Liver (tissue), 8 donors: ENCODE measurements at regions not wholly inside any gene's neighbourhood (a gene's known extent, or its start where the extent isn't known, plus 50 kb on each side); places are given as distances from the start of the nearest gene placed in this dataset.
"Not testable (repeated sequence)": the region's sequence is repeated elsewhere in the genome, so short reads cannot be mapped to it uniquely, and the experiment has no call there.

Experiments
- DNase-seq: peaks from one replicate; pipeline ENCODE4 v3.0.0-alpha.2; 2017; ENCODE audit warnings: low spot score
- H3K27ac ChIP-seq, 2 donors: one replicate each; pipeline ENCODE4 v1.7.0; 2013; ENCODE audit warnings: inconsistent platforms in 2 of 2, low read length in 2 of 2, control low read depth in 1 of 2, low read depth in 1 of 2, mild to moderate bottlenecking in 1 of 2
- H3K27me3 ChIP-seq, 4 donors: one replicate each; pipeline versions ENCODE4 v1.6.1 to v1.7.0; 2013; ENCODE audit warnings: low read length in 3 of 4, inconsistent platforms in 1 of 4, mild to moderate bottlenecking in 1 of 4, moderate library complexity in 1 of 4; ENCODE audit not compliant: control insufficient read depth in 4 of 4, insufficient read depth in 4 of 4
- H3K36me3 ChIP-seq, 4 donors: one replicate each; pipeline versions ENCODE4 v1.6.1 to v1.7.0; 2013; ENCODE audit warnings: low read length in 3 of 4, mild to moderate bottlenecking in 3 of 4, low read depth in 1 of 4, moderate library complexity in 1 of 4; ENCODE audit not compliant: control insufficient read depth in 4 of 4, insufficient read depth in 3 of 4
- H3K4me1 ChIP-seq, 4 donors: one replicate each; pipeline versions ENCODE4 v1.6.1 to v1.7.0; 2013; ENCODE audit warnings: low read length in 3 of 4, mild to moderate bottlenecking in 3 of 4, moderate library complexity in 1 of 4; ENCODE audit not compliant: control insufficient read depth in 4 of 4, insufficient read depth in 4 of 4
- H3K4me3 ChIP-seq, 3 donors: one replicate each; pipeline versions ENCODE4 v1.6.1 to v1.7.0; 2013; ENCODE audit warnings: low read length in 3 of 3, control low read depth in 1 of 3, low read depth in 1 of 3, mild to moderate bottlenecking in 1 of 3
- H3K9ac ChIP-seq, 2 donors: one replicate each; pipeline ENCODE4 v1.7.0; 2013; ENCODE audit warnings: low read length in 2 of 2, mild to moderate bottlenecking in 2 of 2, moderate library complexity in 2 of 2, control low read depth in 1 of 2, low read depth in 1 of 2
- H3K9me3 ChIP-seq, 4 donors: one replicate each; pipeline versions ENCODE4 v1.6.1 to v1.7.0; 2013; ENCODE audit warnings: low read length in 3 of 4; ENCODE audit not compliant: control insufficient read depth in 4 of 4
- EGR1 ChIP-seq, 2 donors: IDR thresholded peaks; 2 replicates each; pipeline ENCODE4 v1.6.1; 2016 to 2018; ENCODE audit warnings: antibody characterized with exemption in 2 of 2, low read depth in 2 of 2
- FOXA1 ChIP-seq: IDR thresholded peaks from 2 replicates; pipeline ENCODE4 v1.6.1; 2016; ENCODE audit warnings: antibody characterized with exemption
- FOXA2 ChIP-seq: IDR thresholded peaks from 2 replicates; pipeline ENCODE4 v1.6.1; 2016; ENCODE audit warnings: antibody characterized with exemption
- GABPA ChIP-seq, 2 donors: IDR thresholded peaks in 1 of 2; conservative IDR thresholded peaks in 1 of 2; 2 replicates each; pipeline ENCODE4 v1.6.1; 2016; ENCODE audit warnings: antibody characterized with exemption in 2 of 2, mild to moderate bottlenecking in 1 of 2, moderate library complexity in 1 of 2
- HNF4A ChIP-seq, 2 donors: conservative IDR thresholded peaks; 2 replicates each; pipeline ENCODE4 v1.6.1; 2016; ENCODE audit warnings: antibody characterized with exemption in 2 of 2, mild to moderate bottlenecking in 2 of 2
- HNF4G ChIP-seq: IDR thresholded peaks from 2 replicates; pipeline ENCODE4 v1.6.1; 2016; ENCODE audit warnings: antibody characterized with exemption
- JUND ChIP-seq, 2 donors: IDR thresholded peaks; 2 replicates each; pipeline ENCODE4 v1.6.1; 2016; ENCODE audit warnings: antibody characterized with exemption in 2 of 2
- NR2F2 ChIP-seq: IDR thresholded peaks from 2 replicates; pipeline ENCODE4 v1.6.1; 2016; ENCODE audit warnings: antibody characterized with exemption
- RAD21 ChIP-seq, 2 donors: IDR thresholded peaks; 2 replicates each; pipeline ENCODE4 v1.6.1; 2016; ENCODE audit warnings: antibody characterized with exemption in 2 of 2, mild to moderate bottlenecking in 2 of 2
- SP1 ChIP-seq: IDR thresholded peaks from 2 replicates; pipeline ENCODE4 v1.6.1; 2018; ENCODE audit warnings: antibody characterized with exemption, mild to moderate bottlenecking
- TAF1 ChIP-seq: conservative IDR thresholded peaks from 2 replicates; pipeline ENCODE4 v1.6.1; 2016; ENCODE audit warnings: antibody characterized with exemption, mild to moderate bottlenecking
- YY1 ChIP-seq: IDR thresholded peaks from 2 replicates; pipeline ENCODE4 v1.6.1; 2016; ENCODE audit warnings: antibody characterized with exemption, mild to moderate bottlenecking
- WGBS: extraction: QIAGEN DNeasy Blood & Tissue Kit; methylation state at CpG from one replicate; pipeline ENCODE4 v1.1.7; 2013; 5-methylcytosine and 5-hydroxymethylcytosine counted together
- TF ChIP-seq, protein P1 (sequence below): IDR thresholded peaks from 2 replicates; pipeline ENCODE4 v1.6.1; 2016; ENCODE audit warnings: antibody characterized with exemption
- TF ChIP-seq, protein P2 (sequence below): IDR thresholded peaks from 2 replicates; pipeline ENCODE4 v1.6.1; 2016; ENCODE audit warnings: antibody characterized with exemption, mild to moderate bottlenecking
- TF ChIP-seq, protein P3 (sequence below): fragments of 150-350 bp; IDR thresholded peaks from 2 replicates; pipeline ENCODE4 v1.5.1; 2017; ENCODE audit warnings: improper control_type of control experiment, low read depth, low read length; ENCODE audit not compliant: missing input control
- TF ChIP-seq, protein P4 (sequence below): IDR thresholded peaks from 2 replicates; pipeline ENCODE4 v1.6.1; 2016; ENCODE audit warnings: antibody characterized with exemption
- TF ChIP-seq, protein P5 (sequence below): IDR thresholded peaks from 2 replicates; pipeline ENCODE4 v1.6.1; 2016; ENCODE audit warnings: antibody characterized with exemption
- donor health status: healthy.
- donor health status: healthy.
- donor health status: healthy.
- donor health status: healthy.
- donor health status: healthy.

DNA sequence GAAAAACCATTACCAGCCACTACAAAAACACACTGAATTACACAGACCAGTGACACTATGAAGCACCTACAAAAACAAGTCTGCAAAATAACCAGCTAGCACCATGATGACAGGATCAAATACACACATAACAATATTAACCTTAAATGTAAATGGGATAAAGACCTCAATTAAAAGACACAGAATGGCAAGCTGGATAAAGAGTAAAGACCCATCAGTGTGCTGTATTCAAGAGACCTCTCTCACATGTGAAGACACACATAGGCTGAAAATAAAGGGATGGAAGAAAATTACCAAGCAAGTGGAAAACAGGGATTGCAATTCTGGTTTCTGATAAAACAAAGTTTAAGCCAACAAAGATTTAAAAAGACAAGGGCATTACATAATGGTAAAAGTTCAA lies 482.7 kb upstream of the MCTP2 start:
- no peaks in the 10 kb centered on the region for H3K36me3 ChIP-seq
- H3K4me3 ChIP-seq = no peak overlapping the region
- no peak for TF ChIP-seq HNF4A (conservative IDR thresholded peaks at IDR 0.05)
- no peak for TF ChIP-seq FOXA2
- no peak for TF ChIP-seq HNF4G
- TF ChIP-seq, protein P1, sequence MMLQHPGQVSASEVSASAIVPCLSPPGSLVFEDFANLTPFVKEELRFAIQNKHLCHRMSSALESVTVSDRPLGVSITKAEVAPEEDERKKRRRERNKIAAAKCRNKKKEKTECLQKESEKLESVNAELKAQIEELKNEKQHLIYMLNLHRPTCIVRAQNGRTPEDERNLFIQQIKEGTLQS = no peak
- TF ChIP-seq EGR1 (IDR thresholded peaks at IDR 0.05; ENCODE audit: low read depth in 2 of 2) = no peak
- TF ChIP-seq FOXA1 = no peak
- TF ChIP-seq TAF1 = no peak
- no peak for TF ChIP-seq SP1
- TF ChIP-seq GABPA (IDR thresholded peaks at IDR 0.05 in 1 of 2, conservative IDR thresholded peaks at IDR 0.05 in 1 of 2) = no peak
- TF ChIP-seq NR2F2 = no peak
- TF ChIP-seq, protein P2, sequence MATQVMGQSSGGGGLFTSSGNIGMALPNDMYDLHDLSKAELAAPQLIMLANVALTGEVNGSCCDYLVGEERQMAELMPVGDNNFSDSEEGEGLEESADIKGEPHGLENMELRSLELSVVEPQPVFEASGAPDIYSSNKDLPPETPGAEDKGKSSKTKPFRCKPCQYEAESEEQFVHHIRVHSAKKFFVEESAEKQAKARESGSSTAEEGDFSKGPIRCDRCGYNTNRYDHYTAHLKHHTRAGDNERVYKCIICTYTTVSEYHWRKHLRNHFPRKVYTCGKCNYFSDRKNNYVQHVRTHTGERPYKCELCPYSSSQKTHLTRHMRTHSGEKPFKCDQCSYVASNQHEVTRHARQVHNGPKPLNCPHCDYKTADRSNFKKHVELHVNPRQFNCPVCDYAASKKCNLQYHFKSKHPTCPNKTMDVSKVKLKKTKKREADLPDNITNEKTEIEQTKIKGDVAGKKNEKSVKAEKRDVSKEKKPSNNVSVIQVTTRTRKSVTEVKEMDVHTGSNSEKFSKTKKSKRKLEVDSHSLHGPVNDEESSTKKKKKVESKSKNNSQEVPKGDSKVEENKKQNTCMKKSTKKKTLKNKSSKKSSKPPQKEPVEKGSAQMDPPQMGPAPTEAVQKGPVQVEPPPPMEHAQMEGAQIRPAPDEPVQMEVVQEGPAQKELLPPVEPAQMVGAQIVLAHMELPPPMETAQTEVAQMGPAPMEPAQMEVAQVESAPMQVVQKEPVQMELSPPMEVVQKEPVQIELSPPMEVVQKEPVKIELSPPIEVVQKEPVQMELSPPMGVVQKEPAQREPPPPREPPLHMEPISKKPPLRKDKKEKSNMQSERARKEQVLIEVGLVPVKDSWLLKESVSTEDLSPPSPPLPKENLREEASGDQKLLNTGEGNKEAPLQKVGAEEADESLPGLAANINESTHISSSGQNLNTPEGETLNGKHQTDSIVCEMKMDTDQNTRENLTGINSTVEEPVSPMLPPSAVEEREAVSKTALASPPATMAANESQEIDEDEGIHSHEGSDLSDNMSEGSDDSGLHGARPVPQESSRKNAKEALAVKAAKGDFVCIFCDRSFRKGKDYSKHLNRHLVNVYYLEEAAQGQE = no peak
- TF ChIP-seq RAD21 (IDR thresholded peaks at IDR 0.05) = no peak
- TF ChIP-seq, protein P3, sequence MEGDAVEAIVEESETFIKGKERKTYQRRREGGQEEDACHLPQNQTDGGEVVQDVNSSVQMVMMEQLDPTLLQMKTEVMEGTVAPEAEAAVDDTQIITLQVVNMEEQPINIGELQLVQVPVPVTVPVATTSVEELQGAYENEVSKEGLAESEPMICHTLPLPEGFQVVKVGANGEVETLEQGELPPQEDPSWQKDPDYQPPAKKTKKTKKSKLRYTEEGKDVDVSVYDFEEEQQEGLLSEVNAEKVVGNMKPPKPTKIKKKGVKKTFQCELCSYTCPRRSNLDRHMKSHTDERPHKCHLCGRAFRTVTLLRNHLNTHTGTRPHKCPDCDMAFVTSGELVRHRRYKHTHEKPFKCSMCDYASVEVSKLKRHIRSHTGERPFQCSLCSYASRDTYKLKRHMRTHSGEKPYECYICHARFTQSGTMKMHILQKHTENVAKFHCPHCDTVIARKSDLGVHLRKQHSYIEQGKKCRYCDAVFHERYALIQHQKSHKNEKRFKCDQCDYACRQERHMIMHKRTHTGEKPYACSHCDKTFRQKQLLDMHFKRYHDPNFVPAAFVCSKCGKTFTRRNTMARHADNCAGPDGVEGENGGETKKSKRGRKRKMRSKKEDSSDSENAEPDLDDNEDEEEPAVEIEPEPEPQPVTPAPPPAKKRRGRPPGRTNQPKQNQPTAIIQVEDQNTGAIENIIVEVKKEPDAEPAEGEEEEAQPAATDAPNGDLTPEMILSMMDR = no peak
- no peak for TF ChIP-seq YY1
- DNase-seq = no peak
- no peak overlapping the region for H3K27ac ChIP-seq
- H3K27me3 ChIP-seq = peaks cover 0 to 3% (median 0%) of the 10 kb centered on the region in 4 donors
- H3K4me1 ChIP-seq = no peaks in the 10 kb centered on the region
- peaks cover 0 to 9% (median 1%) of the 10 kb centered on the region in 4 donors for H3K9me3 ChIP-seq
- no peak overlapping the region for H3K9ac ChIP-seq

DNA sequence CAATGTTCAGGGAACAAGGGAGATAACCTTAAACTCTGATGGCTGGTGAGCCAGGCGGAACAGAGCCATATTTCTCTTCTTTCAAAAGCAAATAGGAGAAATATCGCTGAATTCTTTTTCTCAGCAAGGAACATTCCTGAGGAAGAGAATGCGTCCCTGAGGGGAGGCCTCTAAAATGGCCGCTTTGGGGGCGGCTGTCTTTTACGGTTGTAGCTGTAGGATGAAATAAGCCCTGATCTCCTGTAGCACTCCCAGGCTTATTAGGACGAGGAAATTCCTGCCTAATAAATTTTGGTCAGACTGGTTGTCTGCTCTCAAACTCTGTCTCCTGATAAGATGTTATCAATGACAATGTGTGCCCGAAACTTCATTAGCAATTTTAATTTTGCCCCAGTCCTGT lies 496.4 kb upstream of the MCTP2 start:
- DNase-seq, H3K27ac ChIP-seq, H3K9me3 ChIP-seq, H3K27me3 ChIP-seq, H3K36me3 ChIP-seq, H3K4me1 ChIP-seq, H3K9ac ChIP-seq, H3K4me3 ChIP-seq: not testable (repeated sequence)
- WGBS = 89% methylated on average over 8 of the region's 8 CpGs

DNA sequence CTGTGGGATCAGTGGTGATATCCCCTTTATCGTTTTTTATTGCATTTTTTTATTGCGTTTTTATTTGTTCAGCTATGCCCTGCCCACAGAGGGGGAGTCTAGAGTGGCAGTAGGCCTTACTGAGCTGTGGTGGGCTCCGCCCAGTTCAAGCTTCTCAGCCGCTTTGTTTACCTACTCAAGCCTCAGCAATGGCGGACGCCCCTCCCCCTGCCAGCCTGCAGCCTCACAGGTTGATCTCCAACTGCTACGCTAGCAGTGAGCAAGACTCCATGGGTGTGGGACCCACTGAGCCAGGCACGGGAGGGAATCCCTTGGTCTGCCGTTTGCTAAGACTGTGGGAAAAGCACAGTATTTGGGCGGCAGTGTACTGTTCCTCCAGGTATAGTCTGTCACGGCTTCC lies 500.6 kb upstream of the MCTP2 start:
- WGBS = 77% methylated on average over 11 of the region's 11 CpGs
- TF ChIP-seq, protein P4, sequence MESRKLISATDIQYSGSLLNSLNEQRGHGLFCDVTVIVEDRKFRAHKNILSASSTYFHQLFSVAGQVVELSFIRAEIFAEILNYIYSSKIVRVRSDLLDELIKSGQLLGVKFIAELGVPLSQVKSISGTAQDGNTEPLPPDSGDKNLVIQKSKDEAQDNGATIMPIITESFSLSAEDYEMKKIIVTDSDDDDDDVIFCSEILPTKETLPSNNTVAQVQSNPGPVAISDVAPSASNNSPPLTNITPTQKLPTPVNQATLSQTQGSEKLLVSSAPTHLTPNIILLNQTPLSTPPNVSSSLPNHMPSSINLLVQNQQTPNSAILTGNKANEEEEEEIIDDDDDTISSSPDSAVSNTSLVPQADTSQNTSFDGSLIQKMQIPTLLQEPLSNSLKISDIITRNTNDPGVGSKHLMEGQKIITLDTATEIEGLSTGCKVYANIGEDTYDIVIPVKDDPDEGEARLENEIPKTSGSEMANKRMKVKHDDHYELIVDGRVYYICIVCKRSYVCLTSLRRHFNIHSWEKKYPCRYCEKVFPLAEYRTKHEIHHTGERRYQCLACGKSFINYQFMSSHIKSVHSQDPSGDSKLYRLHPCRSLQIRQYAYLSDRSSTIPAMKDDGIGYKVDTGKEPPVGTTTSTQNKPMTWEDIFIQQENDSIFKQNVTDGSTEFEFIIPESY = no peak
- no peak for TF ChIP-seq JUND (IDR thresholded peaks at IDR 0.05)
- TF ChIP-seq NR2F2 = no peak
- TF ChIP-seq, protein P5, sequence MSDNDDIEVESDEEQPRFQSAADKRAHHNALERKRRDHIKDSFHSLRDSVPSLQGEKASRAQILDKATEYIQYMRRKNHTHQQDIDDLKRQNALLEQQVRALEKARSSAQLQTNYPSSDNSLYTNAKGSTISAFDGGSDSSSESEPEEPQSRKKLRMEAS = no peak
- TF ChIP-seq TAF1 = no peak
- TF ChIP-seq FOXA1 = no peak
- TF ChIP-seq, protein P2 = no peak
- TF ChIP-seq, protein P1 = no peak

More for the DNA sequence above, 500.6 kb upstream of the MCTP2 start:
- Histone ChIP-seq H3K36me3 (no peaks in the 10 kb centered on the region), H3K9ac (no peak overlapping the region), H3K4me3 (no peak overlapping the region), H3K27ac (no peak overlapping the region), H3K4me1 (no peaks in the 10 kb centered on the region), H3K9me3 (peaks cover 0 to 2% (median under 1%) of the 10 kb centered on the region in 4 donors), H3K27me3 (peaks cover 0 to 3% (median 0%) of the 10 kb centered on the region in 4 donors)
- no peak for DNase-seq
